ENCODE measurements at regions not wholly inside any gene's neighbourhood (a gene's known extent, or its start where the extent isn't known, plus 50 kb on each side); places are given as distances from the start of the nearest gene placed in this dataset.

- no peak for TF ChIP-seq EZH2phosphoT487 (IDR thresholded peaks at IDR 0.05; ENCODE audit: insufficient read depth, low read depth)
- no peak for TF ChIP-seq EZH2 (IDR thresholded peaks at IDR 0.05; ENCODE audit: insufficient read depth, poor library complexity, severe bottlenecking)
Measured at GRCh38 chr3:45330510-45331295, 57.7 kb upstream of the LARS2 start.

Measured in GM23248 (cell line).